ENCODE measurements at regions not wholly inside any gene's neighbourhood (a gene's known extent, or its start where the extent isn't known, plus 50 kb on each side); places are given as distances from the start of the nearest gene placed in this dataset.

GRCh38 chr13:60679928-60680694 lies 283.1 kb downstream of the TDRD3 start:
- dilution Hi-C loops (cut with MboI; ENCODE audit: extremely low pct_ligation_motif_present, low sequenced_read_pairs) = no loop called here
- no peak for DNase-seq (ENCODE audit: low read depth, low spot score)
- no peaks in the 10 kb centered on the region for H3K4me1 ChIP-seq (ENCODE audit: control insufficient read depth, extremely low read depth, insufficient read depth, low read length)
- no peaks in the 10 kb centered on the region for H3K9me1 ChIP-seq (ENCODE audit: control insufficient read depth, extremely low read depth, insufficient read depth, low read length)
- no peaks in the 10 kb centered on the region for H3K36me3 ChIP-seq (ENCODE audit: control insufficient read depth in 2 of 2, extremely low read depth in 1 of 2, insufficient read depth in 2 of 2, low read length in 2 of 2)
- H3K79me2 ChIP-seq (ENCODE audit: control insufficient read depth, insufficient read depth, low read length) = no peaks in the 10 kb centered on the region
- H3K9ac ChIP-seq (ENCODE audit: control insufficient read depth, extremely low read depth, insufficient read depth, low read length) = no peak overlapping the region
- no peak for FAIRE-seq
- H3K4me2 ChIP-seq (ENCODE audit: control insufficient read depth, extremely low read depth, insufficient read depth, low read depth, low read length) = no peak overlapping the region
- no peak overlapping the region for H3K27ac ChIP-seq (ENCODE audit: control insufficient read depth, insufficient read depth, low read length)
- no peak for TF ChIP-seq EZH2 (IDR thresholded peaks at IDR 0.05; ENCODE audit: low read length)
- TF ChIP-seq, protein P1, sequence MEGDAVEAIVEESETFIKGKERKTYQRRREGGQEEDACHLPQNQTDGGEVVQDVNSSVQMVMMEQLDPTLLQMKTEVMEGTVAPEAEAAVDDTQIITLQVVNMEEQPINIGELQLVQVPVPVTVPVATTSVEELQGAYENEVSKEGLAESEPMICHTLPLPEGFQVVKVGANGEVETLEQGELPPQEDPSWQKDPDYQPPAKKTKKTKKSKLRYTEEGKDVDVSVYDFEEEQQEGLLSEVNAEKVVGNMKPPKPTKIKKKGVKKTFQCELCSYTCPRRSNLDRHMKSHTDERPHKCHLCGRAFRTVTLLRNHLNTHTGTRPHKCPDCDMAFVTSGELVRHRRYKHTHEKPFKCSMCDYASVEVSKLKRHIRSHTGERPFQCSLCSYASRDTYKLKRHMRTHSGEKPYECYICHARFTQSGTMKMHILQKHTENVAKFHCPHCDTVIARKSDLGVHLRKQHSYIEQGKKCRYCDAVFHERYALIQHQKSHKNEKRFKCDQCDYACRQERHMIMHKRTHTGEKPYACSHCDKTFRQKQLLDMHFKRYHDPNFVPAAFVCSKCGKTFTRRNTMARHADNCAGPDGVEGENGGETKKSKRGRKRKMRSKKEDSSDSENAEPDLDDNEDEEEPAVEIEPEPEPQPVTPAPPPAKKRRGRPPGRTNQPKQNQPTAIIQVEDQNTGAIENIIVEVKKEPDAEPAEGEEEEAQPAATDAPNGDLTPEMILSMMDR (optimal IDR thresholded peaks at IDR 0.05 in 1 of 3, IDR thresholded peaks at IDR 0.05 in 1 of 3, conservative IDR thresholded peaks at IDR 0.05 in 1 of 3; ENCODE audit: extremely low read depth in 1 of 3, insufficient read depth in 2 of 3, low read length in 3 of 3) = no peak
- H3K9me3 ChIP-seq (ENCODE audit: control insufficient read depth, low read depth, low read length) = no peaks in the 10 kb centered on the region
- no peaks in the 10 kb centered on the region for H3K27me3 ChIP-seq (ENCODE audit: control insufficient read depth, extremely low read depth, insufficient read depth, low read length)
- H3K4me3 ChIP-seq (ENCODE audit: control insufficient read depth in 2 of 3, extremely low read depth in 1 of 3, insufficient read depth in 2 of 3, low read depth in 1 of 3, low read length in 3 of 3) = no peak overlapping the region
- no peaks in the 10 kb centered on the region for H4K20me1 ChIP-seq (ENCODE audit: control insufficient read depth, extremely low read depth, insufficient read depth, low read length)
- no peak overlapping the region for H2AFZ ChIP-seq (ENCODE audit: control insufficient read depth, low read length)

- no peaks in the 10 kb centered on the region for H3K4me1 ChIP-seq (ENCODE audit: control insufficient read depth, extremely low read depth, insufficient read depth, low read length)
- H2AFZ ChIP-seq (ENCODE audit: control insufficient read depth, low read length) = no peak overlapping the region
- no peaks in the 10 kb centered on the region for H4K20me1 ChIP-seq (ENCODE audit: control insufficient read depth, extremely low read depth, insufficient read depth, low read length)
- no peaks in the 10 kb centered on the region for H3K36me3 ChIP-seq (ENCODE audit: control insufficient read depth in 2 of 2, extremely low read depth in 1 of 2, insufficient read depth in 2 of 2, low read length in 2 of 2)
- no peak overlapping the region for H3K4me3 ChIP-seq (ENCODE audit: control insufficient read depth in 2 of 3, extremely low read depth in 1 of 3, insufficient read depth in 2 of 3, low read depth in 1 of 3, low read length in 3 of 3)
- DNase-seq (ENCODE audit: low read depth, low spot score) (no peak), FAIRE-seq (no peak)
- no peaks in the 10 kb centered on the region for H3K79me2 ChIP-seq (ENCODE audit: control insufficient read depth, insufficient read depth, low read length)
- H3K27ac ChIP-seq (ENCODE audit: control insufficient read depth, insufficient read depth, low read length) = no peak overlapping the region
- no peaks in the 10 kb centered on the region for H3K27me3 ChIP-seq (ENCODE audit: control insufficient read depth, extremely low read depth, insufficient read depth, low read length)
- H3K4me2 ChIP-seq (ENCODE audit: control insufficient read depth, extremely low read depth, insufficient read depth, low read depth, low read length) = no peak overlapping the region
- dilution Hi-C loops (cut with MboI; ENCODE audit: extremely low pct_ligation_motif_present, low sequenced_read_pairs) = no loop called here
- H3K9me1 ChIP-seq (ENCODE audit: control insufficient read depth, extremely low read depth, insufficient read depth, low read length) = no peaks in the 10 kb centered on the region
- TF ChIP-seq EZH2 (IDR thresholded peaks at IDR 0.05; ENCODE audit: low read length) = no peak
- TF ChIP-seq, protein P1 (optimal IDR thresholded peaks at IDR 0.05 in 1 of 3, IDR thresholded peaks at IDR 0.05 in 1 of 3, conservative IDR thresholded peaks at IDR 0.05 in 1 of 3; ENCODE audit: extremely low read depth in 1 of 3, insufficient read depth in 2 of 3, low read length in 3 of 3) = no peak
- no peak overlapping the region for H3K9ac ChIP-seq (ENCODE audit: control insufficient read depth, extremely low read depth, insufficient read depth, low read length)
- H3K9me3 ChIP-seq (ENCODE audit: control insufficient read depth, low read depth, low read length) = no peaks in the 10 kb centered on the region
Observed at GRCh38 chr13:60679131-60679530, 282.1 kb downstream of the TDRD3 start.
